CD4-positive, alpha-beta T cell treated with Interleukin-4 for 4 hours (primary cell): ENCODE measurements at regions not wholly inside any gene's neighbourhood (a gene's known extent, or its start where the extent isn't known, plus 50 kb on each side); places are given as distances from the start of the nearest gene placed in this dataset.
"Not testable (repeated sequence)": the region's sequence is repeated elsewhere in the genome, so short reads cannot be mapped to it uniquely, and the experiment has no call there.

Source experiments
- DNase-seq: peaks from one replicate; pipeline ENCODE4 v3.0.0-alpha.2; 2020

DNA sequence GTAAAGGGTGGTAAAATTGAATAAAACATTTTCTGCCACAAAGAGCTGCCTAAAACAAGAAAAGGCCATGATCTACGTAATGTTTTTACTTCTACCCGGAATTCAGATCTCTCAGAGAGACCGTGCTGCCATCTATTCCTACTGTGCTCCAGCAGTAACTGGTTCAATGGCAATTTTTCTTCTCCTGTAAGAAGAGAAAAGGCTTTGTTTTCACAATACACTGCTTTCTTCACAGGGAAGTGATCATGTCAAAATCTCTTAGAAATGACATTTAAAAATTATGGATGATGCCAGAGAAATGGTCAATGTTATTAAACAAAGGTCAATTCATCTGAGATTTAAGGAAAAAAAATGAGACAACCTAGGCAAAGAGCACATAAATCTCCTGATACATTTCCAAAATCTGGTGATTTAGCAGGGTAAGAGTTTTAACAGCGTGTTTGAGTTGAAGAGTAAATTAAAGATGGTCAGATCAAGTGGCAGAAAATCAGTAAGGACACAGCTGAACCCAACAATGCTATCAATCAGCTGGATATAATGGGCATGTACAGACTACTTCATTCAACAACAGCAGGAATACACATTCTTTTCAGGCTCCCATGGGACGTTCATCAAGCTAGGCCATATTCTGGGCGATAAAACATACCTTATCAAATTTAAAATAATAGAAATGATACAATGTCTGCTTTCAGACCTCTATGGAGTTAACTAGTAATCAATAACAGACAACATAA lies 523.1 kb downstream of the CHSY3 start:
- DNase-seq: no peak

DNA sequence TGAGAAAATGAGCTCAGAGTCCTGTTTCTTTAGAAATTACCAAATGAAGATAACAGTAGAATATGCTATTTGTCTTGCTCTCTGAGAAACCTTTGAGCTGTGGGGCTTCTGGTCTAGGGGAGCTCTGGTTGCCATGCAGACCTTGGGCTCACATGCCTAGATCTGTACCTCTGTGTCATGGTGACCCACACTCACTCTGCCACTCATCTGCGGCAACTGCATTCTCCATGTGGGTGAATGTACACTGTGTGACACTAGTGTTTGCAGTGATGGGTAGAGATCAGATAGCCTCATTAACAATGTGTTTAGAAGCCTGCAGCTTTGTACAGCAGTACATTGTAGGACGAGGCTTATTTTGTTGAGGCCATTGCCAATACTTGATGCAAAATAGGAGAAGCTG lies 521.2 kb downstream of the CHSY3 start:
- no peak for DNase-seq

DNA sequence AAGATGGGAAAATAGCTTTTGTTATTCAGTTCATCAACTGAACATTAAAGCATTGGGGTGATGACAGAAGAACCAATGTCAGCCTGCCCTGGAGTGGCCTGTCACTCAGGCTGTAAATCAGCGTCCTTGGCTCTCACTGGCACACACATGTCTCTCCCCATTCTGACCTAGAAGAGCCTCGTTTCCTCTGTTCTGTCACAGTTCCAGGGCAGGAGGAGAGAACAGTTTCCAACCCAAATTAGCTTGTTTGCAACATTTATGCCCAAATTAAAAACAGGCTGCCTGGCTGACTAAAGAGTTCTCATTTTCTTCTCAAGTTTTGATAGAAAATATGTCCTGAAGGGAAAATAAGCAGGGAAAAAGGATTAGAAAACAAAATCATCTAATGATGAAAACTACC lies 520.1 kb downstream of the CHSY3 start:
- DNase-seq: no peak

DNA sequence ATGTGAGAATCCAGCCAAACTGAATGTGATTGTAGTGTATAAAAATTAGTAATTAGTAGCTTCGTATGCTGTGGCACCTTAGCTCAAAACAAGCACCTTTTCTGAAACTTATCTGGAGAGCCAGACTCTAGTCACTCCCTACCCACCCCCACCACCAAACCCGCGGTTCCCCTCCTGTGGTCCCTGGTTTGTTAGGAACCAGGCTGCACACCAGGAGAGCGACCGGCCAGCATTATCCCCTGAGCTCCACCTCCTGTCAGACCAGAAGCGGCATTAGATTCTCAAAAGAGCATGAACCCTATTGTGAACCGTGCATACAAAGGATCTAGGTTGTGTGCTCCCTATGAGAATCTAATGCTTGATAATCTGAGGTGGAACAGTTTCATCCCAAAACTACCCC lies 498.6 kb downstream of the CHSY3 start:
- DNase-seq: no peak

DNA sequence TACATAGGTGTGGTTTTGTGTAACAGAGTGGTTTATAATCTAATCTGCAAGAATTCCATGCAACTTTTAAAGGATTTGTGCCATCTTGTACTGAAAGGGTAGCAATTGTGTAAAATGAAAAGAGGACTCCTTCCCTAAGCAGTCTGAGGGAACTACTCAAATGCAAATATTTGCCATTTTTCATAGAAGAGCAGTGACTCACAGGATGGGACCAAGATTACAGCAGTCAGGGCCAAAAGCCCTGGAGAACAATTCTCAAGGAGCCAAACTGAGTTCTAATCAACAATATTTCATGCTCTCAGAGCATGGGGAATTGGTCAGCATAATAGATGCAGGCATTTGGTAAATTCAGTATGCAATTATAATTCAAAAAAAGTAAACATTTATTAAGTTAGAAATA lies 495.8 kb downstream of the CHSY3 start:
- no peak for DNase-seq

DNA sequence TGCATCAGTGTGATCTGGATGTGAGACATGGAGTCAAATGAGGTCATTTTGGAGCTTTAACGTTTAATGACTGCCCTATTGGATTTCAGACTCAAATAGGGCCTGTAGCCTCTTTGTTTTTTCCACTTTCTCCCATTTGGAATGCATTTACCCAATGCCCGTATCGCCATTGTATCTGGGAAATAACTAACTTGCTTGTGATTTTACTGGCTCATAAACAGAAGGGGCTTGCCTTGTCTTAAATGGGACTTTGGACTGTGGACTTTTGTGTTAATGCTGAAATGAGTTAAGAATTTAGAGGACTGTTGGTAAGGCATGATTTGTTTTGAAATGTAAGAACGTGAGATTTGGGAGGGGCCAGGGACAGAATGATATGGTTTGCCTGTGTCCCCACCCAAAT lies 494.6 kb downstream of the CHSY3 start:
- DNase-seq: no peak

DNA sequence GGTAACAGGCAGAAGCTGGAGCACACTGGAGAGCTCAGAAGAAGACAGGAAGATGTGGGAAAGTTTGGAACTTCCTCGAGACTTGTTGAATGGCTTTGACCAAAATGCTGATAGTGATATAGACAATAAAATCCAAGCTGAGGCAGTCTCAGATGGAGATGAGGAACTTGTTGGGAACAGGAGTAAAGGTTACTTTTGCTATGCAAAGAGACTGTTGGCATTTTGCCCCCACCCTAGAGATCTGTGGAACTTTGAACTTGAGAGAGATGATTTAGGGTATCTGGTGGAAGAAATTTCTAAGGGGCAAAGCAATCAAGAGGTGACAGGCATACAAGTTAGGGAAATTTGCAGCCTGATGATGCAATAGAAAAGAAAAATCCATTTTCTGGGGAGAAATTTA lies 493.5 kb downstream of the CHSY3 start:
- DNase-seq: not testable (repeated sequence)

DNA sequence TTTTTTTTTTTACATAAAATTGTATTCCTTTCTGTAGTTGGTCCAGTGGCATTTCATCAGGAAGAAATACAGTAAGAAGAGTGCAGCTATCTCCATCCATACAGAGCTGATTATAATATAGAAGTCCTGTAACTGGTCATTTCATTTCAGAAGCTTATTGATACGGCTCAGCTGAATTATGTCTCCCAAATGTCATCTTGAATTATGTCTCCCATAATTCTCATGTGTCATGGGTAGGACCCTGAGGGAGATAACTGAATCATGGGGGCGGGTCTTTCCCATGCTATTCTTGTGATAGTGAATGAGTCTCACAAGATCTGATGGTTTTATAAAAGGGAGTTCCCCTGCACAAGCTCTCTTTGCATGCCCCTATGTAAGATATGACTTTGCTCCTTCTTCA lies 492.9 kb downstream of the CHSY3 start:
- DNase-seq: no peak

DNA sequence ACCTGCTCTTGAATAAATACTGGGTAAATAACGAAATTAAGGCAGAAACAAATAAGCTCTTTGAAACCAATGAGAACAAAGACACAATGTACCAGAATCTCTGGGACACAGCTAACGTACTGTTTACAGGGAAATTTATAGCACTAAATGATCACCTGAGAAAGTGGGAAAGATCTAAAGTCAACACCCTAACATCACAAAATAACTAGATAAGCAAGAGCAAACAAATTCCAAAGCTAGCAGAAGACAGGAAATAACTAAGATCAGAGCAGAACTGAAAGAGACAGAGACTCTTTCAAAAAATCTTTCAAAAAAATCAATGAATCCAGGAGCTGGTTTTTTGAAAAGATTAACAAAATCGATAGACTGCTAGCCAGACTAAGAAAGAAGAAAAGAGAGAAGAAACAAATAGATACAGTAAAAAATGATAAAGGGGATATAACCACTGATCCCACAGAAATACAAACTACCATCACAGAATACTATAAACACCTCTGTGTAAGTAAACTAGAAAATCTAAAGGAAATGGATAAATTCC lies 487.5 kb downstream of the CHSY3 start:
- DNase-seq: not testable (repeated sequence)

DNA sequence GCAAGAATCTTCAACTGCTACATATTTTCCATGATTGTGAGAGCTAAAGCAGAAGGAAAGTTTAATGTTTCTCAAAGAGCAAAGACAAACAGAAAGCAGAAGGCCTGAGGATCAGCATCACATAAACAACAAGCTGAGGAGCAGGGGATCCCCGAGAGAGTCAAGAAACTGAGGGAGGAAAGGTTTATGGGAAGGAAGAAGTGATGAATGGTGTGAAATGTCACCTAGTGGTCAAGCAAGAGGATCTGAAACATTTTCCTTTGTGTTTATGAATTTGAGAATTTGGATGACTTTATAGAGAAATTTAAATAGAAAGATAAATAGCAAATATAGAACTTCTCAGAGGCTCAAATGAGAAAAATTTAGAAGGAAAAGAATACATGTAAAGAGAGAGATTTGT lies 481.9 kb downstream of the CHSY3 start:
- no peak for DNase-seq

DNA sequence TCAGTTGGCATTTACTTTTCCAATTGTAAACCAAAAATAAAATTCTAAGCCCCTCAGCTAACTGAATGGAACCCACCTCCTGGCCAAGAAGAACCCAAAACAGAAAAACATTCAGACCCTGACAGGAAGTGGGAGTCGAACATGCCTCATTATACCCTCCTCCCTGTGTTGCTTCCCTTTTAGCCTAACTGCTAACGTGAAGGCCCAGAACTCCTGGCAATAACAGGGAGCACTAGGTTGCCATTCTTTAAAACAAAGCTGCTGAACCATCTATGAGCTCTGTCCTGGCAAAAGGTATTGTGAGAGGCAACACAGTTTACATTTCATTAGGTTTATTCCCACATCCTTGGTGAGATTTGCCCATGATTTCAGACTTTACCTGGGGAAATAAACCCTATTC lies 481.4 kb downstream of the CHSY3 start:
- no peak for DNase-seq

DNA sequence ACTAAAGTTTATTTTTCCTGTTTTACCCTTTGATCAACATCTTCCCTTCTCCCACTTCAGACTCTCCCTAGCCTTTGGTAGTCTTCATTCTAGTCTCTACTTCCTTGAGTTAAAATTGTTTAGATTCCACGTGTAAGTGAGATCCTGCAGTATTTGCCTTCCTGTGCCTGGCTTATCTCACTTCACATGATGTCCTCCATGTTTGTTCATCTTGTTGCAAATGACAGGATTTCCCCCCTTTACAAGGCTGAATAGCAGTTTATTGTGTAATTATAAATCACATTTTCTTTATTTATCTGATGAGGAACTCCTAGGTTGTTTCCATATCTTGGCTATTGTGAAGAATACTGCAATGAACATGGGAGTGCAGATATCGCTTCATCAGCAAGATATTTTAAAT lies 461.7 kb downstream of the CHSY3 start:
- DNase-seq: no peak

DNA sequence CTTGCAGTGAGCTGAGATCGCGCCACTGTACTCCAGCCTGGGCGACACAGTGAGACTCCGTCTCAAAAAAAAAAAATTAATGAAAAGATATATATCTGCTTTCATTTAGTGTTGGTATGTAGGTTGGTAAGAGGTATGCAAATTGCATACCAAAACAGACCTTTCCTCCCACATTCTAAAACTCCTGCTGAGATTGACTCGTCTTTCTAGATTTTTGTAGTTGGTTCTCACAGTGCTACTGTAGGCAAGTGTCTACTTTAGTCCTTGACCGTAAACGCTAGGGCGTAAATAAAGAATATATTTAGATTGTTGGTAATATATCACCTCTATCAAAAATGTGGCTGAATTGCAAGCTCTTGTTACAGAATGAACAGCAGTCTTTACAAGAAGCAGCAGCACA lies 445.9 kb downstream of the CHSY3 start:
- no peak for DNase-seq

DNA sequence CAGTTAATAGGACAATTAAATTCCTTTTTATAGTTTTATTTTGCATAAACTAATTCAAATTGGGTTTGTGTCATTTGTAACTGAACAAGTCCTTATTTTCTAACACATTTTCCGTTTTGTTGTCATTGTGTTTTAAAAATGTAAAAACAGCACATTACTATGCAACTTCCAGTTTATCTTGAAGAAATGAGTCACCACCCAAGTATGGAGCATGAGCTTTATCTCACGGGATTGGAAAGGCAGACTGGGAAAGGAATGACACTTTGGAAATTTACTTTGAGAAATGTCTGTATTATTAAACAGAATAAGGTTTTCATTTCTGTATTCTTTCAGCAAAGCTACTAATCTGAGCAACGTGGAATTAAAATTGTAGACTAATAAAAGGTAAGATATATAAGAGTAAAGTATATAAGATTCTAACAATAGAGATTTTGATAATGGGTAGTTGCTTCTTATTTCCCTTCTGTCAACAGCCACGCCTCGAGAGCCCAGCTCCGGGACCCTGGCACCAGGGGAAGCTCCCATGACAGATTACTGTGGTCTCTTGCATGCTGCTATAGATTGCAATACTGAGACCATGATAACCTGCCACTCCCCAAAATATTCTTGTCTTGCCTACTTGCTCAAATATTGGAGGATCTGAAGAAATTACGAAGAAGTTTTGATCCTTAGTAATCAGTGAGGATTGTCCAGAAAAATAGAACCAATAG lies 433.1 kb downstream of the CHSY3 start:
- no peak for DNase-seq

DNA sequence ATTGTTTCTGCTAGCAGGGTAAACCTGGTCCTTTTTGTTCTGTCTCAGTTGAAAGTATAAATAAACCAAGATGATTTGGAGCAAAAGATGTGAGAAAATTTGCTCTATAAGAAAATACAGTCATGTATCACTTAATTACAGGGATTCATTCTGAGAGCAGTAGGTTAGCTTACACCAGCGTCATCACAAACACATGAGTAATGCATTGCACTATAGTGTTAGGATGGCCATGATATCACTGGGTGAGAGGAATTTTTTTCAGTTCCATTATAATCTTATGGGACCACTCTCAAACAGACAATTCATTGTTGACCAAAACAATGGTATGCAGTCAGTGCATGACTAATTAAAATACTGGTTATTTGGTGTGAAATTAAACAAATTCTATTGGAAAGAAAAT lies 430.9 kb downstream of the CHSY3 start:
- DNase-seq: no peak

DNA sequence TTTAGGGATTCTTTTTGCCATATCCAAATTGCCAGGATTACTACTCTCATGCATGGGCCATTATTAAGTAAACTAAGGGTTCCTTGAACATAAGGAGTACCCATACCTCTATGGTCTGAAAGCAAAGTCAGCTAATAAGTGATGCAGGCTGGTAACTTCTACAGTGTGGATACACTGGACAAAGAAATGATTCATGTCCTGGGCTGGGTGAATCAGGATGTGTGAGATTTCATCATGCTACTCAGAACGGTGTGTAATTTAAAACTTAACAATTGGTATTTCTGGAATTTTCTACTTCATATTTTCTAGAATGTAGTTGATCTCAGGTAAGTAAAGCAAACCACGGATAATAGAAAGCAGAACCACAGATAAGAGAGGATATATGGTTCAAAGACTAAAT lies 428.8 kb downstream of the CHSY3 start:
- no peak for DNase-seq

DNA sequence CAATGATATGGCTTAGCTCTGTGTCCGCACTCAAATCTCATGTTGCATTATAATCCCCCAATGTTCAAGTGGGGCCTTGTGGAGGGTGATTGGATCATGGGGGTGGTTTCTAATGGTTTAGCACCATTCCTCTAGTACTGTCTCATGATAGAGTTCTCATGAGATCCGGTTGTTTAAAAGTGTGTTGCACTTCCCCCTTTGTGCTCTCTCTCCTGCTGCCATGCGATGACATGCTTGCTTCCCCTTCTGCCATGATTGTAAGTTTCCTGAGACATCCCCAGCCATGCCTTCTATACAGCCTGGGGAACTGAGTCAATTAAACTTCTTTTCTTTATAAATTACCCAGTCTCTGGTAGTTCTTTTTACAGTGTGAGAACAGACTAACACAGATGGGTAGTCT lies 427.1 kb downstream of the CHSY3 start:
- DNase-seq: no peak

DNA sequence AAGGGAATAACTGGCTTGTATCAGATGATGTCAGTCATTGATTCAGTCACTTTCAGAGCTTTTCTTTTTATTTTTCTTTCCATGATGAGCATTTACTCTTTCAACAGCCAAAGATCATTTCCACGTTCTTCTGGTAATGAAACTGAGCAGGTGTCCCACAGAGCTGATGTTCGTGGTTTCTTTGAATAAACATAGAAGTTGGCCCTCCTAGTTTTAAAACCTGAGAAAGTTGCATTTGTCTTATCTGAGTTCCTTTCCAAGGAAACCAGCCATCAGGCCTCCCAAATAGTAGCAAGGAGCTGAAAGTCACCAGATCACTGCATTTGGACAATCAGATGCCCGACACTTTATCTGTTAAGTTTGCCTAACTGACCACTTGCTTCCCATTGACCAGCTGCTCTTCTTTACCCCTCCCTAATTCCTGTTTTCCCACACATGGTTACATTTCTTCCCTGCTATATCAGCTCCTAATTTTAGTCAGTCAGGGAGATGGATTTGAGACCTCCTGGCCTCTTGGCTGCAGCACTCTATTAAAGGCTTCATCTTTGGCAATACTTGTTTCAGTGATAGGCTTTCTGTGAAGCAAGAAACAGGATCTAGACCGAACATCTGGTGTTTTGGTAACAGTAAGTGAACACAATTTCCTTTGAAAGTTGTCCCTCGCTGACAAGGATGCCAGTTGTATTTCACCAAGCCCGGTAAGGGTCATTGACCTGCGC lies 420.8 kb downstream of the CHSY3 start:
- no peak for DNase-seq

DNA sequence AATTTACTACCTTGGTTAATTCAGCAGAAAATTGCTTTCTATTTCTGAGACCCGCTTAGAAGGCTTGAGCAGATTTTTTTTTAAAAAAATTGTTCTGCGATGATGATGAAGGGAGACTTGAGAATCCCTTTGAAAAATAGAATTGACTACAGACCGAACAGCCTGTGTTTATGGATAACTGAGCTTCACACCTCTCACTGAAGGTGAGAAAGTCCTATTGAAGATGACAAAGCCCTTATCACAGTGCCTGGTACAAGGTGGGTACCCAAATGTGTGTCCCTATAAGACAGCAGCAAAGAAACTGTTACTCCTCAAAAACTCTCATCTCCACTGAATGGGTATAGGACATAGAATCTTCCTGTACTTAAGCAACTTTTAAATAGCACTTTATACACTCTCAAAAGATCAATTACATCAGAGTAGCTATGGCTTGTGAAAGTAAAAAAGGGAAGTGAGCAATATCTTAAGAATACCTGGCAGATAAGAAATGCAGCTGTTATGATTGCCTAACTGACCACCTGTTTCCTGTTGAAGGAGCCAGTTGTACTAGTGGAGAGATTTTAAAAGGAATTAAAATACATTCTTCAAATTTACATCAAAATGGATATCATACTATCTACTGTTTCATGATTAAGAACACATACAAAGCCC lies 419.7 kb downstream of the CHSY3 start:
- DNase-seq: no peak

DNA sequence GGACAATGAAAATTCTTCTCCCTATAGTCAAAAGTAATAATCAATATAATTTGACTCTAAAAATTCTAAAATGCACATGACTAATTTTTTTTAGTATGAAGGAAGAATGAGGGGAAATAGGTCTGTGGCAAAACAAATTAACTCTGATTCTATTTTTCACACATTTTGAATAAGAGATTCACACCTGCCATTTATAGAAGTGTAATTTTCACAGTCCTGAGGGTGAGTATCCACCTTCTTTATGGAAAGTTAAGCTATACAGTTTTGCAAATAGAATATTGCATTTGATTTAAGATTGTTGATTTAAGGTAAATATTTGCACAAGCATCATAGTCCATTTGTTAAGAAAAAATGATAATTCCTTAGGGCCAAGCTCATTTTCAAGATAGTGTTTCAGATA lies 417.7 kb downstream of the CHSY3 start:
- no peak for DNase-seq

DNA sequence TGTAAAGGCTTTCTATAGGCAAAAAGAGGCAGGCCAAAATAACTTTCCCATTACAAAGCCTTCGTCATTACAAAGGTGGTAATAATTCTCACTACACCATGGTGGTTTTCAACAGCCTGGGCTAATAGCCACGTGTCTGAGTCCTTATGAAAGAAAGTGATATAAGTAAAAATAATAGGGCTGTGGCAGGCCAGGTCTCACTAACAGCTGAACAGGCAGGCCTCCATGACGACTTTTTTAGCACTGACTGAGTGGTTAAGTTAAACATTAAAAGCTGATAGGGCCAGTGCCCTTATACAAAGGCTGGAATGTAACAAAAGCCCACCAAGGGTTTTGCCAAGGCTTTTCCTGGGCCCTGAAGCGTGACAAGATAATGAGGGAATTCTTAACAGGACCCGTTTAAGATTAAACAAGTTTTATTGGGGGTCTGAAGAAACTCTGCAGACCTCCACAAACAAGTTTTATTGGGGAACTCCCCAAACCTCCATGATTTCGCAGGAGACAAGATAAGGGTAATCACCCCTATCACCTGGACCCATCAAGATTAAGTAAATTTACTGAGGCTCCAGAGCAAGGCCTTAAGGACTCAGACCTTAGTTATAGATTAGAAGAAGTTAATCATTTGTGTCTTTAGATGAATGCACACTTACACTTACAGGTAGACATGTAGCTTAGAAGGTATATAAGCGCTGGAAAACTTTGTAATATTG lies 412.9 kb downstream of the CHSY3 start:
- no peak for DNase-seq

DNA sequence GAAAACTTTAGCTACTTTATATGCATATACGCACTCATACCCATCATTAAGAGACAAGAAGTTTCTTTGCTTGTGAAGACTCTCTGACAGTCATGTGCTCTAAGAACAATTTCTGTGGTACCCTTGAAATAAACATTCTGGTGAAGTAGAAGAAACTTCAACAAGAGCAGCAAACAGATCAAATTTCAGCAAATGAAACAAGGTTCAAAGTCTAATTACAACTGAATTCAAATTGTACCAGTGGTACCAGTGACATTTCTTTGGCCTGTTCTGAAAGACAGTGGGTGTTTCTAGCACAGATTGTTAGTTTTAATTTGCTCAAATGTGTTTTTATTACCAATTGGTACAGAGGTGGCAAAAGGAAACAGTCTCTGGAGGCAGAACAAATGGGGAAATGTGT lies 391.0 kb downstream of the CHSY3 start:
- DNase-seq: no peak

DNA sequence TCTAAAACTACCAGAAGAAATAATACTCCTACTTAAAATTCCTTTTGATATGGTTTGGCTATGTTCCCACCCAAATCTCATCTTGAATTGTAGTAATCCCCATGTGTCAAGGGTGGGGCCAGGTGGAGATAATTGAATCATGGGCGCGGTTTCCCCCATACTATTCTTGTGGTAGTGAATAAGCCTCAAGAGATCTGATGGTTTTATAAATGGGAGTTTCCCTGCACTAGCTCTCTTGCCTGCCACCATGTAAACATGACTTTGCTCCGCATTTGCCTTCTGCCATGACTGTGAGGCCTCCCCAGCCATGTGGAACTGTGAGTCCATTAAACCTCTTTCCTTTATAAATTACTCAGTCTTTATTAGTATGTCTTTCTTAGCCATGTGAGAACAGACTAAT lies 390.5 kb downstream of the CHSY3 start:
- not testable (repeated sequence) for DNase-seq
